ENCODE measurements at regions not wholly inside any gene's neighbourhood (a gene's known extent, or its start where the extent isn't known, plus 50 kb on each side); places are given as distances from the start of the nearest gene placed in this dataset.
"Not testable (repeated sequence)": the region's sequence is repeated elsewhere in the genome, so short reads cannot be mapped to it uniquely, and the experiment has no call there.

DNA sequence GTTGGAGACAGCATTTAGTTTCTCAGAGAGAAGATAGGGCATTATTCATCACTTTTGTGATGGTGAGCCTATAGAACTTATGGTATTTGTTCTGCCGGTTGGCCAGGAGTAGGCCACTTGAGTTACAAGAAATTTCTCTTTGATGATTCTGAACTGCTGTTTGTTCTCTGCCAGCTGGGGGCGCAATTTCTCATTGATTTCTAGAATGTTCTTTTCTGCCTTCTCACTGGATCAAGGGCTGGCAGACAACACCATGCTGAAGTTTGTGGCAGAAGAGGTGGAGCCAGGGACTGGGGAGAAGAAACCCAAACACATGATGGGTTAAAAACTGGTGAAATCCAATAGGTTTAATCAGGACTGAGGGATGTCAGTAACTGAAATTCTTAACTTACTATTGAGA lies 360.6 kb downstream of the FAM72C start:
- DNase-seq (ENCODE audit: low read depth in 2 of 2), result no peak

DNA sequence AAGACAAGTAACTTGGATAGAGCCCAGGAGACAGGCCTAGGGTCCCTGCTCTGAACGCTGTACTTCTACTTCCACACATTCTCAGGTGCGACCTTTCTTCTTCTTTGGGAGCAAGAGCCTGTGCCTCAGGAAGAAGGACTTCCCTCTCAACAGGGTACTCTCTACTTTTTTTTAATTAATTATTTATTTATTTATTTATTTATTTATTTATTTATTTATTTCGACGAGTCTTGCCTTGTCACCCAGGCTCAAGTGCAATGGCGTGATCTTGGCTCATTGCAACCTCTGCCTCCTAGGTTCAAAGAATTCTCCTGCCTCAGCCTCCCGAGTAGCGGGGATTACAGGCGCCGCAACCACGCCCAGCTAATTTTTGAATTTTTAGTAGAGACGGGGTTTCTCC lies 361.6 kb downstream of the FAM72C start:
- no peak for DNase-seq (ENCODE audit: low read depth in 2 of 2)

- no peak for DNase-seq (ENCODE audit: low read depth in 2 of 2)
Observed at GRCh38 chr1:143604887-143605286, 366.9 kb downstream of the FAM72C start.

DNA sequence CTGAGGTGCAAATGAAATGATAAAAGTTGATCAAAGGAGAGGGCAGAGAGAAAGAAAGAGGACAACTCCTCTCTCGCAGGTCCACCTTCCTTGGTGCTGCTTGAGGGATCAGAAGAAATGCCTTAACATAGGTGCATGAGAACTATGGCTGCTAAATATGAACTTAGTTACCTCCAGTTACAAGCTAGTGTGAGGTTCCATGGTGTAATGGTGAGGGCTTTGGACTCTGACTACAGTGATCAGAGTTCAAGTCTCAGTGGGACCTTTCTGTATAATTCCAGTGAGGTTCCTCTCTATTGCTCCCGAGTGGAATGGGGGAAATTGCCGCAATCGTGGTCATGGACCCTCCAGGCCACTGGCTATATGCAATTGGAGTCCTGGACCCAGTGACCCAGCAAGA lies 387.3 kb downstream of the FAM72C start:
- DNase-seq (ENCODE audit: low read depth in 2 of 2), result no peak

DNA sequence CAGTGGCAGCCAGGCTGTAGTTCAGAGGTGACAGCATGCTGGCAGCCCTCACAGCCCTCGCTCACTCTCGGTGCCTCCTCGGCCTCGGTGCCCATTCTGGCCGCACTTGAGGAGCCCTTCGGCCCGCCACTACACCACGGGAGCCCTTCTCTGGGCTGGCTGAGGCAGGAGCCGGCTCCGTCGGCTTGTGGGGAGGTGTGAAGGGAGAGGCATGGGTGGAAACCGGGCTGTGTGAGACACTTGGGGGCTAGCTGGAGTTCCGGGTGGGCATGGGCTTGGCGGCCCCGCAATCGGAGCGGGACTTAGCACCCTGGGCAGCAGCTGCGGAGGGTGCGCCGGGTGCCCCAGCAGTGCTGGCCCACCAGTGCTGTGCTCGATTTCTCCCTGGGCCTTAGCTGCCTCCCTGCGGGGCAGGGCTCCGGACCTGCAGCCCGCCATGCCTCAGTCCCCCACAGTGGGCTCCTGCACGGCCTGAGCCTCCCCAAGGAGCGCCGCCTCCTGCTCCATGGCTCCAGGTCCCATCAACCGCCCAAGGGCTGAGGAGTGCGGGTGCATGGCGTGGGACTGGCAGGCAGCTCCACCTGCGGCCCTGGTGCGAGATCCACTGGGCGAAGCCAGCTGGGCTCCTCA lies 396.8 kb downstream of the FAM72C start:
- DNase-seq (ENCODE audit: low read depth in 2 of 2), result no peak

DNA sequence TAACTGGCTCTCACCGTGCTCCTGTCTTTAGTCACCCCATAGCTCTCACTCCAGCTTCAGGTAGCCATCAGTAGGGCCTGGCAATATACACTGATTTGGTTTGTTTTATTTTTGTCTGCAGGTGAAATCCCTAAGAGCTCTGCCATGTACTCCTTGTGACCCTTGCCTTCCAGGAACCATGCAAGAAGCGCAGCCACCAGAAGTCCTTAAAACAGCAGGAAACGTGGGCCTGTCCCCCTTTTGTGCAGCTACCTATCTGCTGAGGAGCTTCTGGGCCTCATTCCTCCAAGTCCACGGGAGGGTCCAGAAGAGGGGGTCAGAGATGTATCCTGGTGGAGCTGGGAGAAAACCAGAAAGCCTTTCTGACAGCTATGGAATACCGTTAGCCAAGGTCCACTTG lies 399.1 kb downstream of the FAM72C start:
- DNase-seq (ENCODE audit: low read depth in 2 of 2), result not testable (repeated sequence)

DNA sequence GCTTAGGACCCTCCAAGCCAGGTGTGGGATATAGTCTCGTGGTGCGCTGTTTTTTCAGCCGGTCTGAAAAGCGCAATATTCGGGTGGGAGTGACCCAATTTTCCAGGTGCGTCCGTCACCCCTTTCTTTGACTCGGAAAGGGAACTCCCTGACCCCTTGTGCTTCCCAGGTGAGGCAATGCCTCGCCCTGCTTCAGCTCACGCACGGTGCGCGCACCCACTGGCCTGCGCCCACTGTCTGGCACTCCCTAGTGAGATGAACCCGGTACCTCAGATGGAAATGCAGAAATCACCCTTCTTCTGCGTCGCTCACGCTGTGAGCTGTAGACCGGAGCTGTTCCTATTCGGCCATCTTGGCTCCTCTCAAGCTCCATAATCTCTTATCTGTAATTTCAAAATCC lies 408.0 kb downstream of the FAM72C start:
- not testable (repeated sequence) for DNase-seq (ENCODE audit: low read depth in 2 of 2)

DNA sequence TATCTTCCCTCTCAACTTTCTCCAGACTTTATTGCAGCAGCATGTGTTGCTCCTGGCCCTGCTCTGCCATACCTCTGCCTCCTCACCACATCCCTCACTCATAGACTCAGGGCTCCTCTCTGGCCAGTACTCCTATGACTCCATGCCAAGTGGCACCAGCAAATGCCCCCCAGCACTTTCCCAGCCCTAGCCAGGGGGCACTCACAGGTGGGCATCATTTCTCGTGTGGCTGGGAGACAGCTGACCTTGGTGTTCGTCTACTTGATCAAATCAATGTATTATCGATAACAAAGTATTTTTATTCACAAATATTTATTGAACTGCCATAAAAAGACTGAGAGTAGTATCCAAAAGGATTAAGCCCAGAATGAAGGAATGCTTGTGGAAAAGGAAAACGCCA lies 418.2 kb downstream of the FAM72C start:
- no peak for DNase-seq (ENCODE audit: low read depth in 2 of 2)

DNA sequence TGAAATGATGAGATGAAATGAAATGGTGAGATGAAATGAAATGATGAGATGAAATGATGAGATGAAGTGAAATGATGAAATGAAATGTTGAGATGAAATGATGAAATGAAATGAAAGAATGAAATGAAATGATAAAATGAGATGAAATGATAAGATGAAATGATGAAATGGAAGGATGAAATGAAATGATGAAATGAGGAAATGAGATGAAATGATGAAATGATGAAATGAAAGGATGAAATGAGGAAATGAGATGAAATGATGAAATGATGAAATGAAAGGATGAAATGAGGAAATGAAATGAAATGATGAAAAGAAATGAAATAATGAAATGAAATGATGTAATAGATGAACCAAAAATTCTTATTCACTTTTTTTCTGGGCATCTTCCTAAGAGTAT lies 467.1 kb downstream of the FAM72C start:
- not testable (repeated sequence) for DNase-seq (ENCODE audit: low read depth in 2 of 2)

DNA sequence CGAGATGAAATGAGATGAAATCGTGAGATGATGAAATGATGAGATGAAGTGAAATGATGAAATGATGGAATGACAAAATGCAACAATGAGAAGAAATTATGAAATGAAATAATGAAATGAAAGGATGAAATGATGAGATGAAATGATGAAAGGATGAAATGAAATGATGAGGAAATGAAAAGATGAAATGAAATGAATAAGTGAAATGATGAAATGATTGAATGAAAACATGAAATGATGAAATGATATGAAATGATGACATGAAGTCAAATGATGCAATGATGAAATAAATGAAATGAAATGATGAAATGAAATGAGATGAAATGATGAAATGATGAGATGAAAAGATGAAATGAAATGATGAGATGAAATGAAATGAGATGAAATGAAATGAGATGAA lies 467.7 kb downstream of the FAM72C start:
- DNase-seq (ENCODE audit: low read depth in 2 of 2), result not testable (repeated sequence)

- DNase-seq (ENCODE audit: low read depth in 2 of 2), result not testable (repeated sequence)
Observed at GRCh38 chr1:143503048-143503447, 468.7 kb downstream of the FAM72C start.

- not testable (repeated sequence) for DNase-seq (ENCODE audit: low read depth in 2 of 2)
Observed at GRCh38 chr1:143502038-143502437, 469.7 kb downstream of the FAM72C start.

- not testable (repeated sequence) for DNase-seq (ENCODE audit: low read depth in 2 of 2)
Observed at GRCh38 chr1:143498059-143498749, 473.6 kb downstream of the FAM72C start.

- DNase-seq (ENCODE audit: low read depth in 2 of 2), result no peak
Observed at GRCh38 chr1:143497374-143497747, 474.4 kb downstream of the FAM72C start.

GRCh38 chr1:143496526-143497373 lies 475.0 kb downstream of the FAM72C start:
- DNase-seq (ENCODE audit: low read depth in 2 of 2), result not testable (repeated sequence)

Data from fibroblast of skin of left quadriceps (primary cell).